ENCODE measurements at regions not wholly inside any gene's neighbourhood (a gene's known extent, or its start where the extent isn't known, plus 50 kb on each side); places are given as distances from the start of the nearest gene placed in this dataset.

DNA sequence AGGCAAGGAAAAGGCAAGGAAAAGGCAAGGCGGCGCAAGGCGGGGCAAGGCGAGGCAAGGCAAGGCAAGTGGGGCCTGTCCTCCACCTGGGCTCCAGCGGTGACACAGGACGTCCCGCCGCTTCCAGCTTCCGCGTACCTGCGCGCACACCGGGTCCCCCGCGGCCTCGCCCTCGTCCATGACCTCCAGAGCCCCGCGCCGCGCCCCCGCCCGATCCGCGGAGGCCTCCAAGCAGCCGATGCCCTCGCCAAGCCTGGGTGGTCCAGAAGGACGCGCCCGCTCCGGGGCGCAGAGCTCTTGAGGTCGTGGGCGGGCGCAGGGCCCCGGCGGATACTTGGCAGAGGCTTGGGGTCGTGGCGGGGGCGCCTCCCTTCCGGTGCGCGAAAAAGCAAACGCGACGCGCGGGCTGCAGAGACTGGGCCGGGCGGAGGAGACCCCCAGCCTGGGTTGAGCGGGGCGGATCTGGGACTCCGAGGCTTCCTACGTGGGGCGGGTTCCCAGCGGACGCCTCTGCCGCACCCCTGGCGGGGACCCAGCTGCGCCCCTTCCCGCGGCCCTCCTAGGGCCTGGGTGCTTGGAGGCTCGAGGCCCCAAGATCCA lies 60.8 kb upstream of the EIF5 start (continued):
- TF ChIP-seq, protein P1, sequence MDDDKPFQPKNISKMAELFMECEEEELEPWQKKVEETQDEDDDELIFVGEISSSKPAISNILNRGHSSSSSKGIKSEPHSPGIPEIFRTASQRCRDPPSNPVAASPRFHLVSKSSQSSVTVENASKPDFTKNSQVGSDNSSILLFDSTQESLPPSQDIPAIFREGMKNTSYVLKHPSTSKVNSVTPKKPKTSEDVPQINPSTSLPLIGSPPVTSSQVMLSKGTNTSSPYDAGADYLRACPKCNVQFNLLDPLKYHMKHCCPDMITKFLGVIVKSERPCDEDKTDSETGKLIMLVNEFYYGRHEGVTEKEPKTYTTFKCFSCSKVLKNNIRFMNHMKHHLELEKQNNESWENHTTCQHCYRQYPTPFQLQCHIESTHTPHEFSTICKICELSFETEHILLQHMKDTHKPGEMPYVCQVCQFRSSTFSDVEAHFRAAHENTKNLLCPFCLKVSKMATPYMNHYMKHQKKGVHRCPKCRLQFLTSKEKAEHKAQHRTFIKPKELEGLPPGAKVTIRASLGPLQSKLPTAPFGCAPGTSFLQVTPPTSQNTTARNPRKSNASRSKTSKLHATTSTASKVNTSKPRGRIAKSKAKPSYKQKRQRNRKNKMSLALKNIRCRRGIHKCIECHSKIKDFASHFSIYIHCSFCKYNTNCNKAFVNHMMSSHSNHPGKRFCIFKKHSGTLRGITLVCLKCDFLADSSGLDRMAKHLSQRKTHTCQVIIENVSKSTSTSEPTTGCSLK (tag by site-specific recombination; IDR thresholded peaks at IDR 0.05), result no peak
- TF ChIP-seq FEZF1 (tag by site-specific recombination; IDR thresholded peaks at IDR 0.05), result no peak
- no peak for TF ChIP-seq SP2 (tag by site-specific recombination; IDR thresholded peaks at IDR 0.05)
- no peak for TF ChIP-seq ZNF266 (tag by site-specific recombination; IDR thresholded peaks at IDR 0.05; ENCODE audit: low read depth)
- no peak for TF ChIP-seq ZNF837 (tag by site-specific recombination; IDR thresholded peaks at IDR 0.05)
- TF ChIP-seq ZNF629 (tag by site-specific recombination; IDR thresholded peaks at IDR 0.05), result no peak
- TF ChIP-seq, protein P2, sequence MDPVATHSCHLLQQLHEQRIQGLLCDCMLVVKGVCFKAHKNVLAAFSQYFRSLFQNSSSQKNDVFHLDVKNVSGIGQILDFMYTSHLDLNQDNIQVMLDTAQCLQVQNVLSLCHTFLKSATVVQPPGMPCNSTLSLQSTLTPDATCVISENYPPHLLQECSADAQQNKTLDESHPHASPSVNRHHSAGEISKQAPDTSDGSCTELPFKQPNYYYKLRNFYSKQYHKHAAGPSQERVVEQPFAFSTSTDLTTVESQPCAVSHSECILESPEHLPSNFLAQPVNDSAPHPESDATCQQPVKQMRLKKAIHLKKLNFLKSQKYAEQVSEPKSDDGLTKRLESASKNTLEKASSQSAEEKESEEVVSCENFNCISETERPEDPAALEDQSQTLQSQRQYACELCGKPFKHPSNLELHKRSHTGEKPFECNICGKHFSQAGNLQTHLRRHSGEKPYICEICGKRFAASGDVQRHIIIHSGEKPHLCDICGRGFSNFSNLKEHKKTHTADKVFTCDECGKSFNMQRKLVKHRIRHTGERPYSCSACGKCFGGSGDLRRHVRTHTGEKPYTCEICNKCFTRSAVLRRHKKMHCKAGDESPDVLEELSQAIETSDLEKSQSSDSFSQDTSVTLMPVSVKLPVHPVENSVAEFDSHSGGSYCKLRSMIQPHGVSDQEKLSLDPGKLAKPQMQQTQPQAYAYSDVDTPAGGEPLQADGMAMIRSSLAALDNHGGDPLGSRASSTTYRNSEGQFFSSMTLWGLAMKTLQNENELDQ (tag by site-specific recombination; IDR thresholded peaks at IDR 0.05; ENCODE audit: low read depth), result no peak

DNA sequence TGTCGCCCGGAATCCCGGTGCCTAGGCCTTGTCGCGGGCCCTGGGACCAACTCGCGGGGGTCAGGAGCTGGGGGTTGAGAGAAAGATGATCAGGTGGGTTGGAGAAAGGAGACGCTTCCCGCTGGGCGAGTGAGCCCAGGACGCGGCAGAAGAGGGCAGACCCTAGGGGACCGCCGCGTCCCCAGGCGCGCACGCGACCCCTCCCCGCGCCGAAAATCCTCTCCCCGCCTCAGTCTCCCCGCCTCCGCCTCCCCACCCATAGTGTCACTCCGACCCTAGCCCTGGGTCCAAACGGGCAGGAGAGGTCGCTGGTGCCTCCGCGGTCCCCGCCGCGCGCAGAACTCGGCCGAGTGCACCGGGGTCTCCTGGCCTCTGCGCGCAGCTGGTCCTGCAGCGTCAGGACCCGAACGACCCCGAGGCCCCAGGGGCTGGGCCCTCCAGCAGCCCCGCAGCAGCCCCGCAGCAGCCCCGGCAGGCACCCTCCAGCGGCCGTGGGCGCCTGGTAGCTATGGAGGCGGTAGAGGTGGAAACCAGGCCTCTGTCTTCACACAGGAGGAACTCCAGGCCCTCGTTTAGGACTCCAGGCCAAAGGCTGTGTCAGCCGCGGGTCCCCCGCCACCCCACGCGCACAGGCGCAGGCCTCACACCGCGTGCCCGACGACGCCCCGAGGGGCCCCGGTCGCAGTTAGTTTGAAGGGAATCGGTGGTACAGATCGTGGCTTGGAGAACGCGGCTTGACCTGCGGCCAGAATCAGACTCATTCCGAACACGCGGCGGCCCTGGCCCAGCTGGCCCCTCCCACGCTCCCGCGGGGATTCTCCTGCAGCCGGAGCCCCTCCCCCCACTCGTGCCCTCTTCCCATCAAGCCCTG lies 60.1 kb upstream of the EIF5 start:
- TF ChIP-seq ZNF132 (tag by site-specific recombination; IDR thresholded peaks at IDR 0.05; ENCODE audit: borderline replicate concordance) (no peak), ZNF202 (tag by site-specific recombination; IDR thresholded peaks at IDR 0.05; ENCODE audit: borderline replicate concordance) (no peak), KLF16 (tag by site-specific recombination; IDR thresholded peaks at IDR 0.05) (no peak)
- TF ChIP-seq, protein P2 (tag by site-specific recombination; IDR thresholded peaks at IDR 0.05; ENCODE audit: low read depth), result no peak
- POLR2A ChIA-PET, result no interaction called here
- no peaks in the 10 kb centered on the region for H3K9me3 ChIP-seq (ENCODE audit: control insufficient read depth, insufficient read depth, low read depth, low read length)
- no peaks in the 10 kb centered on the region for H3K36me3 ChIP-seq (ENCODE audit: control insufficient read depth in 2 of 2, insufficient read depth in 1 of 2, low read length in 2 of 2)
- no peak overlapping the region for H3K27ac ChIP-seq (ENCODE audit: extremely low read depth, low read depth, low read length)
- H3K4me3 ChIP-seq (ENCODE audit: low read depth, low read length), result no peak overlapping the region
- CTCF ChIA-PET, result interaction anchor here (1.5 kb wide), 1 partner anchor 133 kb away, joined by 4 read pairs; no protein-coding TSS in a partner anchor
- no peaks in the 10 kb centered on the region for H3K4me1 ChIP-seq (ENCODE audit: control insufficient read depth, insufficient read depth, low read length)

DNA sequence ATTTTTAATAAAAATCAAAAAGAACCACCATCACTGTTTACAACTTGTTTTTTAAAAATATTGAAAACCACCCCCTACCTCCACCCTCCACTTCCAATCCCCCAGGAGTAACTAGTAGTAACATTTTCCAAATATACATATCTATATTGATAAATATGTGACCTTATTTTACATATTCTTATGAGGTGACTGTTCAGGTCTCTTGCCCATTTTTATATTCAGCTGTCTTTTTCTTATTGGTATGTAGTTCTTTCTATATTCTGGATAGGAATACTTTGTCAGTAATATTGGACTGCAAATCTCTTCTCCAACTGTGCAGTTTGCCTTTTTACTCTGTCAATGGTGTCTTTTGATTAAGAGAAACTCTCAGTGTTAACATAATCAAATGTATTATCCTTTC lies 59.0 kb upstream of the EIF5 start:
- TF ChIP-seq, protein P3, sequence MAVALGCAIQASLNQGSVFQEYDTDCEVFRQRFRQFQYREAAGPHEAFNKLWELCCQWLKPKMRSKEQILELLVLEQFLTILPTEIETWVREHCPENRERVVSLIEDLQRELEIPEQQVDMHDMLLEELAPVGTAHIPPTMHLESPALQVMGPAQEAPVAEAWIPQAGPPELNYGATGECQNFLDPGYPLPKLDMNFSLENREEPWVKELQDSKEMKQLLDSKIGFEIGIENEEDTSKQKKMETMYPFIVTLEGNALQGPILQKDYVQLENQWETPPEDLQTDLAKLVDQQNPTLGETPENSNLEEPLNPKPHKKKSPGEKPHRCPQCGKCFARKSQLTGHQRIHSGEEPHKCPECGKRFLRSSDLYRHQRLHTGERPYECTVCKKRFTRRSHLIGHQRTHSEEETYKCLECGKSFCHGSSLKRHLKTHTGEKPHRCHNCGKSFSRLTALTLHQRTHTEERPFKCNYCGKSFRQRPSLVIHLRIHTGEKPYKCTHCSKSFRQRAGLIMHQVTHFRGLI (tag by site-specific recombination; IDR thresholded peaks at IDR 0.05), result no peak
- TF ChIP-seq PRDM1 (tag by site-specific recombination; IDR thresholded peaks at IDR 0.05), result no peak
- no peak for TF ChIP-seq SCRT2 (tag by site-specific recombination; IDR thresholded peaks at IDR 0.05)
- TF ChIP-seq ZNF354C (tag by site-specific recombination; IDR thresholded peaks at IDR 0.05; ENCODE audit: borderline replicate concordance, low read depth), result no peak
- TF ChIP-seq ZNF335 (tag by site-specific recombination; conservative IDR thresholded peaks at IDR 0.05), result no peak
- TF ChIP-seq, protein P4, sequence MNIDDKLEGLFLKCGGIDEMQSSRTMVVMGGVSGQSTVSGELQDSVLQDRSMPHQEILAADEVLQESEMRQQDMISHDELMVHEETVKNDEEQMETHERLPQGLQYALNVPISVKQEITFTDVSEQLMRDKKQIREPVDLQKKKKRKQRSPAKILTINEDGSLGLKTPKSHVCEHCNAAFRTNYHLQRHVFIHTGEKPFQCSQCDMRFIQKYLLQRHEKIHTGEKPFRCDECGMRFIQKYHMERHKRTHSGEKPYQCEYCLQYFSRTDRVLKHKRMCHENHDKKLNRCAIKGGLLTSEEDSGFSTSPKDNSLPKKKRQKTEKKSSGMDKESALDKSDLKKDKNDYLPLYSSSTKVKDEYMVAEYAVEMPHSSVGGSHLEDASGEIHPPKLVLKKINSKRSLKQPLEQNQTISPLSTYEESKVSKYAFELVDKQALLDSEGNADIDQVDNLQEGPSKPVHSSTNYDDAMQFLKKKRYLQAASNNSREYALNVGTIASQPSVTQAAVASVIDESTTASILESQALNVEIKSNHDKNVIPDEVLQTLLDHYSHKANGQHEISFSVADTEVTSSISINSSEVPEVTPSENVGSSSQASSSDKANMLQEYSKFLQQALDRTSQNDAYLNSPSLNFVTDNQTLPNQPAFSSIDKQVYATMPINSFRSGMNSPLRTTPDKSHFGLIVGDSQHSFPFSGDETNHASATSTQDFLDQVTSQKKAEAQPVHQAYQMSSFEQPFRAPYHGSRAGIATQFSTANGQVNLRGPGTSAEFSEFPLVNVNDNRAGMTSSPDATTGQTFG (tag by site-specific recombination; IDR thresholded peaks at IDR 0.05; ENCODE audit: borderline replicate concordance), result no peak
- Histone ChIP-seq H3K36me3 (ENCODE audit: control insufficient read depth in 2 of 2, insufficient read depth in 1 of 2, low read length in 2 of 2) (no peaks in the 10 kb centered on the region), H3K4me1 (ENCODE audit: control insufficient read depth, insufficient read depth, low read length) (no peaks in the 10 kb centered on the region), H3K27ac (ENCODE audit: extremely low read depth, low read depth, low read length) (no peak overlapping the region), H3K9me3 (ENCODE audit: control insufficient read depth, insufficient read depth, low read depth, low read length) (no peaks in the 10 kb centered on the region), H3K4me3 (ENCODE audit: low read depth, low read length) (no peak overlapping the region)
- ChIA-PET POLR2A (no interaction called here), CTCF (interaction anchor here (0.6 to 1.5 kb wide), 2 partner anchors 134 to 830 kb away, joined by 4 read pairs; no protein-coding TSS in a partner anchor)

Data from HEK293 (cell line).